Sigmoid colon (tissue), 6 donors: ENCODE measurements at regions not wholly inside any gene's neighbourhood (a gene's known extent, or its start where the extent isn't known, plus 50 kb on each side); places are given as distances from the start of the nearest gene placed in this dataset.

Experiments used
- DNase-seq: peaks from one replicate; pipeline ENCODE4 v3.0.0-alpha.2; 2019
- H3K27ac ChIP-seq, 4 donors: fragments of 200-600 bp; sonication (generic); one replicate each; pipeline ENCODE4 v1.5.1; 2016 to 2019; ENCODE audit warnings: mild to moderate bottlenecking in 1 of 4
- H3K27me3 ChIP-seq, 3 donors: fragments of 200-600 bp; sonication (generic); one replicate each; pipeline ENCODE4 v1.5.1; 2019; ENCODE audit warnings: mild to moderate bottlenecking in 1 of 3
- H3K36me3 ChIP-seq, 4 donors: fragments of 200-600 bp; sonication (generic); one replicate each; pipeline ENCODE4 v1.5.1; 2016 to 2019
- H3K4me1 ChIP-seq, 4 donors: fragments of 200-600 bp; sonication (generic); one replicate each; pipeline ENCODE4 v1.5.1; 2017 to 2019
- H3K4me3 ChIP-seq, 4 donors: fragments of 200-600 bp; sonication (generic); one replicate each; pipeline ENCODE4 v1.5.1; 2017 to 2019; ENCODE audit warnings: mild to moderate bottlenecking in 2 of 4, moderate library complexity in 1 of 4
- H3K9me3 ChIP-seq, 4 donors: fragments of 200-600 bp in 3 of 4; sonication (generic) in 3 of 4; one replicate each; pipeline versions ENCODE4 v1.5.1 to v1.6.1; 2013 to 2019
- CTCF ChIP-seq, 4 experiments: fragments of 450-650 bp in 3 of 4; fragments of 200-600 bp in 1 of 4; IDR thresholded peaks; one replicate each; pipeline ENCODE4 v1.5.1; 2016 to 2019; ENCODE audit warnings: antibody characterized with exemption in 4 of 4, mild to moderate bottlenecking in 3 of 4, moderate library complexity in 2 of 4
- EP300 ChIP-seq, 4 donors: sonication (generic); formaldehyde crosslinking; IDR thresholded peaks; one replicate each; pipeline ENCODE4 v1.6.1; 2017; ENCODE audit warnings: antibody characterized with exemption in 4 of 4
- POLR2A ChIP-seq, 2 donors: fragments of 450-650 bp; IDR thresholded peaks; one replicate each; pipeline ENCODE4 v1.6.1; 2016; ENCODE audit warnings: antibody characterized with exemption in 2 of 2, mild to moderate bottlenecking in 2 of 2, moderate library complexity in 2 of 2
- POLR2AphosphoS5 ChIP-seq, 4 donors: sonication (generic); formaldehyde crosslinking; IDR thresholded peaks; one replicate each; pipeline ENCODE4 v1.6.1; 2017; ENCODE audit warnings: antibody characterized with exemption in 4 of 4
- WGBS, 2 donors: extraction: QIAGEN DNeasy Blood & Tissue Kit; methylation state at CpG; one replicate each; pipeline ENCODE4 v1.1.7; 2013; 5-methylcytosine and 5-hydroxymethylcytosine counted together
- intact Hi-C: fragments of 100-400 bp; cut with DNase I; formaldehyde crosslinking; loops from one replicate; pipeline ENCODE4 v1.15.1; 2023
- donor health status: healthy with polysubstance abuse.
- donor health status: healthy.

GRCh38 chr15:72978223-72978622, 74.0 kb upstream of the NEO1 start:
- H3K27me3 ChIP-seq, result no peaks in the 10 kb centered on the region
- 81 to 95% methylated on average over 5 of the region's 5 CpGs for WGBS, 2 donors
- intact Hi-C loops, result no loop called here
- no peaks in the 10 kb centered on the region for H3K36me3 ChIP-seq
- DNase-seq, result no peak
- H3K4me3 ChIP-seq, result no peak overlapping the region
- H3K4me1 ChIP-seq, result peaks cover 0 to 21% (median 11%) of the 10 kb centered on the region in 4 donors
- no peak overlapping the region for H3K27ac ChIP-seq
- TF ChIP-seq POLR2A (IDR thresholded peaks at IDR 0.05), result no peak
- no peak for TF ChIP-seq POLR2AphosphoS5 (IDR thresholded peaks at IDR 0.05)
- TF ChIP-seq CTCF (IDR thresholded peaks at IDR 0.05), result no peak
- no peak for TF ChIP-seq EP300 (IDR thresholded peaks at IDR 0.05)
- no peaks in the 10 kb centered on the region for H3K9me3 ChIP-seq

GRCh38 chr15:72972362-72972761, 79.9 kb upstream of the NEO1 start:
- H3K4me1 ChIP-seq, result peaks cover 0 to 23% (median 20%) of the 10 kb centered on the region in 4 donors
- no peak overlapping the region for H3K4me3 ChIP-seq
- H3K27me3 ChIP-seq, result no peaks in the 10 kb centered on the region
- peak overlapping the region in 1 of 4 donors; percentile 66 for H3K27ac ChIP-seq
- intact Hi-C loops, result no loop called here
- TF ChIP-seq POLR2A (IDR thresholded peaks at IDR 0.05), result no peak
- TF ChIP-seq POLR2AphosphoS5 (IDR thresholded peaks at IDR 0.05), result no peak
- no peak for TF ChIP-seq EP300 (IDR thresholded peaks at IDR 0.05)
- no peak for TF ChIP-seq CTCF (IDR thresholded peaks at IDR 0.05)
- H3K9me3 ChIP-seq, result no peaks in the 10 kb centered on the region
- 84 to 87% methylated on average over 3 of the region's 3 CpGs for WGBS, 2 donors
- no peak for DNase-seq
- no peaks in the 10 kb centered on the region for H3K36me3 ChIP-seq

GRCh38 chr15:72971766-72972165, 80.5 kb upstream of the NEO1 start:
- intact Hi-C loops, result no loop called here
- no peak for DNase-seq
- WGBS, 2 donors, result 76 to 84% methylated on average over 7 of the region's 7 CpGs
- peak overlapping the region; percentile 2 to 66 (median 14) for H3K27ac ChIP-seq
- H3K4me3 ChIP-seq, result peak overlapping the region in 3 of 4 donors; percentile 7 to 33 (median 15)
- H3K36me3 ChIP-seq, result no peaks in the 10 kb centered on the region
- no peaks in the 10 kb centered on the region for H3K9me3 ChIP-seq
- no peaks in the 10 kb centered on the region for H3K27me3 ChIP-seq
- TF ChIP-seq CTCF (IDR thresholded peaks at IDR 0.05), result no peak
- no peak for TF ChIP-seq EP300 (IDR thresholded peaks at IDR 0.05)
- no peak for TF ChIP-seq POLR2A (IDR thresholded peaks at IDR 0.05)
- no peak for TF ChIP-seq POLR2AphosphoS5 (IDR thresholded peaks at IDR 0.05)
- peaks cover 0 to 23% (median 20%) of the 10 kb centered on the region in 4 donors for H3K4me1 ChIP-seq

GRCh38 chr15:72970933-72971760, 81.1 kb upstream of the NEO1 start:
- Histone ChIP-seq H3K4me3 (peak overlapping the region in 3 of 4 donors; percentile 7 to 33 (median 15)), H3K27ac (peak overlapping the region; percentile 2 to 66 (median 14)), H3K27me3 (no peaks in the 10 kb centered on the region), H3K36me3 (no peaks in the 10 kb centered on the region), H3K9me3 (no peaks in the 10 kb centered on the region), H3K4me1 (peaks cover 0 to 23% (median 20%) of the 10 kb centered on the region in 4 donors)
- no peak for TF ChIP-seq POLR2A (IDR thresholded peaks at IDR 0.05)
- TF ChIP-seq CTCF (IDR thresholded peaks at IDR 0.05), result no peak
- no peak for TF ChIP-seq POLR2AphosphoS5 (IDR thresholded peaks at IDR 0.05)
- no peak for TF ChIP-seq EP300 (IDR thresholded peaks at IDR 0.05)
- 47 to 54% methylated on average over 12 of the region's 12 CpGs for WGBS, 2 donors
- DNase-seq, result no peak
- intact Hi-C loops, result no loop called here
